GM12878 (cell line): ENCODE measurements at regions not wholly inside any gene's neighbourhood (a gene's known extent, or its start where the extent isn't known, plus 50 kb on each side); places are given as distances from the start of the nearest gene placed in this dataset.

Experiments
- ATAC-seq: fragments of 200-7000 bp; cut with Tn5 transposase; 3 replicates; pipeline ENCODE4 v1.9.1; 2020; ENCODE audit warnings: mild to moderate bottlenecking, moderate library complexity
- BruUV-seq: library from RNA; stranded (reverse); fragments of 400-500 nt; replicated peaks from 2 replicates; lab custom pipeline; 2021; lab: Mats Ljungman, UMichigan
- CTCF ChIA-PET: fragments of 300-600 bp; sonication (Branson Sonifier 250); formaldehyde crosslinking; extraction: SDS; loops from one replicate; lab custom pipeline; 2021; ENCODE audit warnings: inconsistent platforms; lab: Yijun Ruan, JAX
- POLR2A ChIA-PET: fragments of 350-600 bp; formaldehyde crosslinking; extraction: SDS; loops from one replicate; lab custom pipeline; 2021; ENCODE audit warnings: inconsistent platforms; lab: Charles Lee
- RAD21 ChIA-PET: fragments of 300-600 bp; sonication (Branson Sonifier 250); formaldehyde crosslinking; loops from one replicate; lab custom pipeline; 2023; ENCODE audit warnings: antibody characterized with exemption; ENCODE audit not compliant: unreplicated experiment; lab: Charles Lee
- SMC1A ChIA-PET: fragments of 300-600 bp; sonication (Branson Sonifier 250); formaldehyde crosslinking; loops from one replicate; lab custom pipeline; 2023; ENCODE audit not compliant: unreplicated experiment, uncharacterized antibody; lab: Charles Lee
- DNase-seq: peaks from one replicate; pipeline ENCODE4 v3.0.0-alpha.2; 2011; ENCODE audit warnings: low read depth, low spot score
- FAIRE-seq: peaks from 3 replicates; lab custom pipeline; 2011; peaks lifted over from hg19 to GRCh38; lab: Jason Lieb, UNC
- H2AFZ ChIP-seq: 2 replicates; pipeline ENCODE4 v1.6.0; 2011; ENCODE audit warnings: low read depth, low read length, control low read depth; ENCODE audit not compliant: control insufficient read depth
- H3K27ac ChIP-seq: 2 replicates; pipeline ENCODE4 v1.5.1; 2011; ENCODE audit warnings: control low read depth; ENCODE audit not compliant: control insufficient read depth, insufficient read depth
- H3K27me3 ChIP-seq, 2 experiments: replicated peaks in 1 of 2; 2 replicates each; pipeline versions ENCODE4 v1.6.0 to v1.6.1; 2011; ENCODE audit warnings: low read length in 1 of 2; ENCODE audit not compliant: control insufficient read depth in 2 of 2, insufficient read depth in 2 of 2
- H3K36me3 ChIP-seq, 2 experiments: 2 replicates each; pipeline ENCODE4 v1.5.1; 2011; ENCODE audit warnings: low read length in 1 of 2; ENCODE audit not compliant: control insufficient read depth in 2 of 2, insufficient read depth in 2 of 2
- H3K4me1 ChIP-seq: 2 replicates; pipeline ENCODE4 v1.6.1; 2011; ENCODE audit warnings: mild to moderate bottlenecking, low read length, moderate library complexity, mixed read lengths; ENCODE audit not compliant: control insufficient read depth, insufficient read depth
- H3K4me2 ChIP-seq: 2 replicates; pipeline ENCODE4 v1.6.0; 2011; ENCODE audit warnings: control low read depth; ENCODE audit not compliant: control insufficient read depth, insufficient read depth
- H3K4me3 ChIP-seq: fragments of 200-600 bp; sonication (generic); 2 replicates; pipeline ENCODE4 v1.5.1; 2016
- H3K79me2 ChIP-seq: 2 replicates; pipeline ENCODE4 v1.6.0; 2011; ENCODE audit warnings: low read length; ENCODE audit not compliant: control insufficient read depth, insufficient read depth
- H3K9ac ChIP-seq: 2 replicates; pipeline ENCODE4 v1.8.0; 2011; ENCODE audit warnings: low read length, control low read depth, mixed read lengths; ENCODE audit not compliant: control insufficient read depth, insufficient read depth
- H3K9me3 ChIP-seq: replicated peaks from 3 replicates; pipeline ENCODE4 v1.5.1; 2011; ENCODE audit warnings: mild to moderate bottlenecking, low read length; ENCODE audit not compliant: control insufficient read depth, insufficient read depth
- H4K20me1 ChIP-seq: 2 replicates; pipeline ENCODE4 v1.6.0; 2011; ENCODE audit not compliant: control insufficient read depth, insufficient read depth
- CREB1 ChIP-seq: IDR thresholded peaks from 2 replicates; pipeline ENCODE4 v1.6.1; 2012; ENCODE audit warnings: low read depth, mild to moderate bottlenecking, inconsistent platforms
- DPF2 ChIP-seq: fragments of 450-650 bp; IDR thresholded peaks from 2 replicates; pipeline ENCODE4 v1.6.1; 2017; ENCODE audit warnings: mild to moderate bottlenecking
- ESRRA ChIP-seq: IDR thresholded peaks from 2 replicates; pipeline ENCODE4 v1.6.1; 2012; ENCODE audit warnings: mild to moderate bottlenecking, low read length, improper control_type of control experiment
- HCFC1 ChIP-seq: fragments of 150-350 bp; IDR thresholded peaks from 2 replicates; pipeline ENCODE4 v1.6.1; 2014; ENCODE audit warnings: low read length
- KDM1A ChIP-seq: fragments of 200-600 bp; sonication (generic); IDR thresholded peaks from 2 replicates; pipeline ENCODE4 v1.6.1; 2016; ENCODE audit warnings: borderline replicate concordance
- MTA2 ChIP-seq: fragments of 450-650 bp; IDR thresholded peaks from 2 replicates; pipeline ENCODE4 v1.6.1; 2016; ENCODE audit warnings: low read depth, mild to moderate bottlenecking, moderate library complexity
- NR2C2 ChIP-seq: IDR thresholded peaks from 2 replicates; pipeline ENCODE4 v1.6.1; 2011; ENCODE audit warnings: borderline replicate concordance, low read depth; ENCODE audit not compliant: control insufficient read depth, insufficient read length
- PAX8 ChIP-seq: fragments of 450-650 bp; IDR thresholded peaks from 2 replicates; pipeline ENCODE4 v1.6.1; 2017; ENCODE audit warnings: mild to moderate bottlenecking, moderate library complexity
- RB1 ChIP-seq: fragments of 450-650 bp; formaldehyde crosslinking; IDR thresholded peaks from 2 replicates; pipeline ENCODE4 v1.6.1; 2017; ENCODE audit warnings: mild to moderate bottlenecking, borderline replicate concordance
- SUZ12 ChIP-seq: fragments of 200-600 bp; sonication (generic); IDR thresholded peaks from one replicate; pipeline ENCODE4 v1.6.1; 2018; ENCODE audit warnings: antibody characterized with exemption, mild to moderate bottlenecking; ENCODE audit not compliant: unreplicated experiment
- TARDBP ChIP-seq: IDR thresholded peaks from 2 replicates; pipeline ENCODE4 v1.6.1; 2016; ENCODE audit warnings: borderline replicate concordance
- TCF7 ChIP-seq: IDR thresholded peaks from 2 replicates; pipeline ENCODE4 v1.6.1; 2014; ENCODE audit warnings: antibody characterized with exemption, borderline replicate concordance
- ZNF24 ChIP-seq: fragments of 450-650 bp; IDR thresholded peaks from 2 replicates; pipeline ENCODE4 v1.6.1; 2017; ENCODE audit warnings: antibody characterized with exemption, mild to moderate bottlenecking
- WGBS: methylation state at CpG from one replicate; pipeline ENCODE4 v1.1.6; 2016; ENCODE audit warnings: low lambda C conversion rate; ENCODE audit not compliant: insufficient replicate concordance, insufficient coverage; ENCODE audit errors: missing lambda C conversion rate; 5-methylcytosine and 5-hydroxymethylcytosine counted together
- in situ Hi-C: fragments of 300-500 bp; cut with MboI; formaldehyde crosslinking; loops from 9 replicates; pipeline ENCODE4 v1.14.3; 2018; ENCODE audit warnings: mixed read lengths
- intact Hi-C: fragments of 100-400 bp; cut with micrococcal nuclease; formaldehyde crosslinking; loops from one replicate; pipeline ENCODE4 v1.14.2; 2022; ENCODE audit not compliant: unreplicated experiment

DNA sequence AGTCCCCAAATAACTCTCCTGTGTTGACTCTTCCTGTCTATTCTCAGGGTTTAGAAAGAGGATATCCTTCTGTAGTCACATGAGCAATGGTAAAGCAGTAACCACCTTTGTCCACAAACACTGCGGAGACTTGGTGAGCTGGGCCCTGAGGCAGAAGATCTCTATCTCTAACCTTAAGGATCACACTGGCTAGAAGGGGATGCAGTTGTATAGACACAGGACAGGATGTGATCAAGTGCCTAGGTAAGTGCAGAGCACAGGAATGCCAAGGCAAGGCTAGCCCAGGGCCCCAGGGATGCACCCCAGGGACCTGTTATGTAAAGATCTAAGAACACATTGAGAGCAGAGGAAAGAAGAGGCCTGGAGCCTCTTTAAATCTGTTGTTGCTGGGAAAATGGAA, 610.5 kb downstream of the IRX1 start:
- FAIRE-seq, result no peak
- H3K9me3 ChIP-seq, result no peaks in the 10 kb centered on the region; the same call in 1 of the 3 replicates
- DNase-seq, result no peak
- H3K4me2 ChIP-seq, result no peak overlapping the region
- CTCF ChIA-PET, result interaction anchor here (0.8 kb wide), 1 partner anchor 13 kb away, joined by 3 read pairs; no protein-coding TSS in a partner anchor
- SMC1A ChIA-PET, result no interaction called here
- no peak overlapping the region for H3K4me3 ChIP-seq
- H3K27me3 ChIP-seq, result no peaks in the 10 kb centered on the region
- no peaks in the 10 kb centered on the region for H3K4me1 ChIP-seq
- BruUV-seq, result no TSS peak
- in situ Hi-C loops, result no loop called here
- H4K20me1 ChIP-seq, result no peaks in the 10 kb centered on the region
- POLR2A ChIA-PET, result no interaction called here
- WGBS, result 100% methylated on average over 1 of the region's 1 CpG
- no peak overlapping the region for H3K9ac ChIP-seq
- TF ChIP-seq RB1, result no peak
- no peak for TF ChIP-seq DPF2
- no peak for TF ChIP-seq TCF7
- no peak for TF ChIP-seq MTA2
- TF ChIP-seq TARDBP, result no peak
- no peak for TF ChIP-seq PAX8
- no peak for TF ChIP-seq ZNF24
- TF ChIP-seq CREB1, result no peak
- no peak for TF ChIP-seq NR2C2
- no peak for TF ChIP-seq SUZ12
- no peak for TF ChIP-seq ESRRA
- TF ChIP-seq KDM1A, result no peak
- TF ChIP-seq HCFC1, result no peak
- intact Hi-C loops, result no loop called here
- H3K27ac ChIP-seq, result no peak overlapping the region
- no peak overlapping the region for H2AFZ ChIP-seq
- no peaks in the 10 kb centered on the region for H3K79me2 ChIP-seq
- no peak for ATAC-seq
- RAD21 ChIA-PET, result no interaction called here
- no peaks in the 10 kb centered on the region for H3K36me3 ChIP-seq
